H1 (cell line): ENCODE measurements at regions not wholly inside any gene's neighbourhood (a gene's known extent, or its start where the extent isn't known, plus 50 kb on each side); places are given as distances from the start of the nearest gene placed in this dataset.

Experiments used
- JUN ChIP-seq: IDR thresholded peaks from 2 replicates; pipeline ENCODE4 v1.6.1; 2011; ENCODE audit warnings: low read depth, mild to moderate bottlenecking, improper control_type of control experiment, low read length
- RBBP5 ChIP-seq: IDR thresholded peaks from 2 replicates; pipeline ENCODE4 v1.7.1; 2012; ENCODE audit warnings: low read depth, mild to moderate bottlenecking, inconsistent platforms, low read length, moderate library complexity, borderline replicate concordance
- SUZ12 ChIP-seq: fragments of 200-600 bp; sonication (generic); IDR thresholded peaks from 2 replicates; pipeline ENCODE4 v1.6.1; 2012; ENCODE audit warnings: mild to moderate bottlenecking, inconsistent platforms, low read length, moderate library complexity, mixed read lengths

DNA sequence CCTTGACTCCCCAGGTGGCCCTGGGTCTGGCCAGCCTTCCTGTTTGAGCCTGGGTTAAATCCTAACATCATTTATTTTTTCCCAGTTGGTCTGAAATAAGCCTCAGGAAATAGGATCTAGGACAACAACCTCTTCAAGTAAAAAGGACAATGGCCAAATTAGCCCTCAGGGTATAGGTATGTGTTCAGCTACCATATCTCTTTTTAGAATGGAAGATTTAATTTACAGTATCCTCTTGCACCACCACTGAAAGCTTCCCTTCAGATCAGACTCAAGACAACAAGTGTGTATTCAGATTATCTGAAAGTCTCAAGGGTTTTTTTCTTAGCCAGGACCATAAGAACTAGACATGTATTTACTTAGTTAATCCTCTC is 61.6 kb upstream of the CXCR4 start (continued):
- TF ChIP-seq SUZ12 (no peak), JUN (no peak), RBBP5 (no peak)
